C4-2B (cell line): ENCODE measurements at regions not wholly inside any gene's neighbourhood (a gene's known extent, or its start where the extent isn't known, plus 50 kb on each side); places are given as distances from the start of the nearest gene placed in this dataset.

ENCODE experiments used
- ZFX ChIP-seq: fragments of 450-650 bp; IDR thresholded peaks from 2 replicates; pipeline ENCODE4 v1.6.1; 2017
- TF ChIP-seq, protein P1 (sequence below): fragments of 450-650 bp; conservative IDR thresholded peaks from 2 replicates; pipeline ENCODE4 v1.5.1; 2017; ENCODE audit warnings: mild to moderate bottlenecking

DNA sequence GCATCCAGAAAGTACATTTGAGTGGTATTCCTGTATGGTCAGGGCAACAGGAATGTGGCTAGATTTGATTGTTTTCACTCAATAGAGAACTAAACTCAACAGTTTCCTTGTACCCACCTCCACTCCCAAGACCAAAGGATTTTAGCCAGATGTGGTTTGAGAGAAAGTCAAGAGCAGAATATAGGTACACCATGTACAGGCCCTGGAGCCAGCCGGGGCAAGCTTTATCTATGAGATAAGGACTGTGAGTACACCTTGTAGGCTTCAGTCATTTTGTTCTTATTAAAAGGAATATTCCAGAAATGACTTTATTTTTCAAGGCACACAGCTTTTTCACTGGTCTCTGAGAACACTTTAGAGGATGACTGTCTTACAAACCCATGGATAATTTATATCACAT lies 192.4 kb upstream of the JUN start:
- TF ChIP-seq, protein P1, sequence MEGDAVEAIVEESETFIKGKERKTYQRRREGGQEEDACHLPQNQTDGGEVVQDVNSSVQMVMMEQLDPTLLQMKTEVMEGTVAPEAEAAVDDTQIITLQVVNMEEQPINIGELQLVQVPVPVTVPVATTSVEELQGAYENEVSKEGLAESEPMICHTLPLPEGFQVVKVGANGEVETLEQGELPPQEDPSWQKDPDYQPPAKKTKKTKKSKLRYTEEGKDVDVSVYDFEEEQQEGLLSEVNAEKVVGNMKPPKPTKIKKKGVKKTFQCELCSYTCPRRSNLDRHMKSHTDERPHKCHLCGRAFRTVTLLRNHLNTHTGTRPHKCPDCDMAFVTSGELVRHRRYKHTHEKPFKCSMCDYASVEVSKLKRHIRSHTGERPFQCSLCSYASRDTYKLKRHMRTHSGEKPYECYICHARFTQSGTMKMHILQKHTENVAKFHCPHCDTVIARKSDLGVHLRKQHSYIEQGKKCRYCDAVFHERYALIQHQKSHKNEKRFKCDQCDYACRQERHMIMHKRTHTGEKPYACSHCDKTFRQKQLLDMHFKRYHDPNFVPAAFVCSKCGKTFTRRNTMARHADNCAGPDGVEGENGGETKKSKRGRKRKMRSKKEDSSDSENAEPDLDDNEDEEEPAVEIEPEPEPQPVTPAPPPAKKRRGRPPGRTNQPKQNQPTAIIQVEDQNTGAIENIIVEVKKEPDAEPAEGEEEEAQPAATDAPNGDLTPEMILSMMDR = no peak
- TF ChIP-seq ZFX = no peak
